Smooth muscle cell (in vitro differentiated cells): ENCODE measurements at regions not wholly inside any gene's neighbourhood (a gene's known extent, or its start where the extent isn't known, plus 50 kb on each side); places are given as distances from the start of the nearest gene placed in this dataset.

Experiments used
- DNase-seq: peaks from one replicate; lab custom pipeline; 2025; ENCODE audit not compliant: unreplicated experiment; lab: John Stamatoyannopoulos, UW
- H2AFZ ChIP-seq: fragments of 200-600 bp; sonication (generic); 2 replicates; pipeline ENCODE4 v1.6.0; 2016; ENCODE audit warnings: antibody characterized with exemption, low read depth, mild to moderate bottlenecking
- H3F3A ChIP-seq: fragments of 200-600 bp; sonication (generic); 2 replicates; pipeline ENCODE4 v1.6.0; 2017; ENCODE audit warnings: antibody characterized with exemption, low read depth
- H3K27ac ChIP-seq: fragments of 200-600 bp; sonication (generic); 2 replicates; pipeline ENCODE4 v1.5.1; 2016; ENCODE audit warnings: low read depth, mild to moderate bottlenecking
- H3K27me3 ChIP-seq: fragments of 200-600 bp; sonication (generic); 2 replicates; pipeline ENCODE4 v1.6.1; 2016; ENCODE audit warnings: low read depth, mild to moderate bottlenecking
- H3K36me3 ChIP-seq: fragments of 200-600 bp; sonication (generic); 2 replicates; pipeline ENCODE4 v1.5.1; 2016; ENCODE audit warnings: low read depth
- H3K4me1 ChIP-seq: fragments of 200-600 bp; sonication (generic); 2 replicates; pipeline ENCODE4 v1.5.1; 2016; ENCODE audit warnings: low read depth
- H3K4me2 ChIP-seq: fragments of 200-600 bp; sonication (generic); 2 replicates; pipeline ENCODE4 v1.6.0; 2016; ENCODE audit warnings: mild to moderate bottlenecking
- H3K4me3 ChIP-seq: fragments of 200-600 bp; sonication (generic); 2 replicates; pipeline ENCODE4 v1.5.1; 2016; ENCODE audit warnings: mild to moderate bottlenecking
- H3K79me2 ChIP-seq: fragments of 200-600 bp; sonication (generic); 2 replicates; pipeline ENCODE4 v1.6.0; 2016; ENCODE audit warnings: low read depth, mild to moderate bottlenecking
- H3K9ac ChIP-seq: fragments of 200-600 bp; sonication (generic); 2 replicates; pipeline ENCODE4 v1.6.0; 2016; ENCODE audit warnings: low read depth
- H3K9me3 ChIP-seq: fragments of 200-600 bp; sonication (generic); replicated peaks from 2 replicates; pipeline ENCODE4 v1.5.1; 2016; ENCODE audit warnings: low read depth
- H4K20me1 ChIP-seq: fragments of 200-600 bp; sonication (generic); 2 replicates; pipeline ENCODE4 v1.6.0; 2016; ENCODE audit warnings: low read depth
- CTCF ChIP-seq: fragments of 200-600 bp; sonication (generic); IDR thresholded peaks from 2 replicates; pipeline ENCODE4 v1.5.1; 2017; ENCODE audit warnings: borderline replicate concordance, mild to moderate bottlenecking, antibody characterized with exemption; ENCODE audit not compliant: insufficient read depth, poor library complexity, severe bottlenecking
- WGBS: methylation state at CpG from one replicate; pipeline ENCODE4 v1.1.7; 2016; ENCODE audit warnings: low lambda C conversion rate; 5-methylcytosine and 5-hydroxymethylcytosine counted together

DNA sequence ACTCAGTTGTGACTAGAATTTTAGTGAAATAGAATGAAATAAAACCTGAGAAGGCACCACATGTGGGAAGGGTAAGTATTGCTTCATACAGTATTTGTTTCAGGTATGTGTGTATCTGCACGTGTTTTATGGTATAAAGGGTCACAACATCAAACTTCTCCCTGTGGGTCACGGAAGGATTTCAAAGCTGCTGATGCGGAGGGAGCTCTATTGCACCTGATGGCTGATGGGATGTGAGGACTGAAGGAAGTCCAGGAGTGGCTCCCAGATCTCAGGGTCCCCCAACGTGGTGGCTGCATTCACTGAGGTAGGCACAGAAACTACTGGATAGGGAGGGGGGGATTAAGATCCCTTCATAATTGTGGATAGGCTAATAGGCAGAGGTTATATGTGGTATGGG lies 159.7 kb downstream of the PJA2 start:
- no peaks in the 10 kb centered on the region for H3F3A ChIP-seq
- DNase-seq: no peak
- H3K9me3 ChIP-seq: no peaks in the 10 kb centered on the region
- no peak overlapping the region for H3K27ac ChIP-seq
- H3K4me2 ChIP-seq: no peak overlapping the region
- H3K79me2 ChIP-seq: no peaks in the 10 kb centered on the region
- no peak for TF ChIP-seq CTCF
- H2AFZ ChIP-seq: no peak overlapping the region
- no peaks in the 10 kb centered on the region for H3K27me3 ChIP-seq
- H3K9ac ChIP-seq: no peak overlapping the region
- H3K4me1 ChIP-seq: no peaks in the 10 kb centered on the region
- no peak overlapping the region for H3K4me3 ChIP-seq
- H3K36me3 ChIP-seq: no peaks in the 10 kb centered on the region
- WGBS: 92% methylated on average over 4 of the region's 4 CpGs
- no peaks in the 10 kb centered on the region for H4K20me1 ChIP-seq

DNA sequence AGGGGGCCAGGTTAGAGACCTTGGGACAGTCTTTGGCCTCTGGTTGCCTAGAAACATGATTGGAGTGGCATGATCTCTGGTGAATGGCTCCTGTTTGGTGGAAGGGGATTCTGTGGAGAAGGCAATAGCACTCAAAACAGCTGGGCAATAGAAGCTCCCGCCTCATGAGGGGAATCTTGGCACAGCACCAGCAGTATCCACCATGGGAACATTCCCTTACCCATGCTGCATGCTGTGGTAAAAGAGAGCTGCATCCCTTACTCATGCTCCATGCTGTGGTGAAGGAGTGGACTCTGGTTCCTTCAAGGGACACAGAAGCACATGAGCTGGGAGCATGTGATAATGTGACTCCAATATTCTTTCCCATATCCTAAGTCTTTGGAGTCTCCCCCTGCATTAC lies 160.6 kb downstream of the PJA2 start:
- no peak for TF ChIP-seq CTCF
- DNase-seq: no peak
- Histone ChIP-seq H3K9me3 (no peaks in the 10 kb centered on the region), H4K20me1 (no peaks in the 10 kb centered on the region), H3K36me3 (no peaks in the 10 kb centered on the region), H3K79me2 (no peaks in the 10 kb centered on the region), H3K27me3 (no peaks in the 10 kb centered on the region), H2AFZ (no peak overlapping the region), H3K9ac (no peak overlapping the region), H3F3A (no peaks in the 10 kb centered on the region), H3K4me1 (no peaks in the 10 kb centered on the region), H3K4me3 (no peak overlapping the region), H3K4me2 (no peak overlapping the region), H3K27ac (no peak overlapping the region)
- WGBS: 87% methylated on average over 1 of the region's 1 CpG

GRCh38 chr5:109247986-109248385 lies 161.8 kb downstream of the PJA2 start:
- no peak for DNase-seq
- TF ChIP-seq CTCF: no peak

GRCh38 chr5:109246841-109247592 lies 162.8 kb downstream of the PJA2 start:
- Histone ChIP-seq H3K4me1 (peaks cover 7% of the 10 kb centered on the region), H3K79me2 (no peaks in the 10 kb centered on the region), H3K9me3 (no peaks in the 10 kb centered on the region), H4K20me1 (no peaks in the 10 kb centered on the region), H3K9ac (no peak overlapping the region), H3K4me3 (no peak overlapping the region), H2AFZ (no peak overlapping the region), H3K27me3 (no peaks in the 10 kb centered on the region), H3K27ac (no peak overlapping the region), H3K4me2 (no peak overlapping the region), H3K36me3 (no peaks in the 10 kb centered on the region), H3F3A (no peaks in the 10 kb centered on the region)
- no peak for TF ChIP-seq CTCF
- WGBS: 90% methylated on average over 7 of the region's 7 CpGs
- no peak for DNase-seq

More at GRCh38 chr5:109247986-109248385, 161.8 kb downstream of the PJA2 start:
- H3K36me3 ChIP-seq: no peaks in the 10 kb centered on the region
- H3K27ac ChIP-seq: no peak overlapping the region
- H3K27me3 ChIP-seq: no peaks in the 10 kb centered on the region
- H2AFZ ChIP-seq: no peak overlapping the region
- no peaks in the 10 kb centered on the region for H3F3A ChIP-seq
- no peaks in the 10 kb centered on the region for H4K20me1 ChIP-seq
- H3K9me3 ChIP-seq: no peaks in the 10 kb centered on the region
- no peak overlapping the region for H3K4me3 ChIP-seq
- H3K79me2 ChIP-seq: no peaks in the 10 kb centered on the region
- peaks cover 1% of the 10 kb centered on the region for H3K4me1 ChIP-seq
- no peak overlapping the region for H3K4me2 ChIP-seq
- H3K9ac ChIP-seq: no peak overlapping the region
